ENCODE measurements at regions not wholly inside any gene's neighbourhood (a gene's known extent, or its start where the extent isn't known, plus 50 kb on each side); places are given as distances from the start of the nearest gene placed in this dataset.
"Not testable (repeated sequence)": the region's sequence is repeated elsewhere in the genome, so short reads cannot be mapped to it uniquely, and the experiment has no call there.

DNA sequence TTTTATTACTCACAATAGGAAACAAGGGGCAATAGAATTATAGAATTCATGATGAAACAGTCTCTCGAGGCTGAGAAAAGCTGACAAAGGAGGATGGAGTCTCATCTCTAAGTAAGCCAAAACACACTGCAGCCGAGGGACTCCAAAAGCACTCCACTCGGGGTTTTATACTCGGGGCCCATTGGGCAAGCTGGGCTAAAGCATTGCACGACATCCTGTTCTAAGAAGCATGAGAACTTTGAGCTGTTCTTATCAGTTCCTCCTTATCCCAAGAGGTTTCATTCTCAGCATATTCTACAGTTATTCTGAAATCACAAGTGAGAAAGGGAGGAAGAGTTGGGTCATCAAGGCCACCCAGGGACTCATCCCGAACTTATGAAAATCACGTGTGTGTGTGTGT is 1475.5 kb downstream of the PCDH18 start:
- DNase-seq (ENCODE audit: low spot score): no peak

DNA sequence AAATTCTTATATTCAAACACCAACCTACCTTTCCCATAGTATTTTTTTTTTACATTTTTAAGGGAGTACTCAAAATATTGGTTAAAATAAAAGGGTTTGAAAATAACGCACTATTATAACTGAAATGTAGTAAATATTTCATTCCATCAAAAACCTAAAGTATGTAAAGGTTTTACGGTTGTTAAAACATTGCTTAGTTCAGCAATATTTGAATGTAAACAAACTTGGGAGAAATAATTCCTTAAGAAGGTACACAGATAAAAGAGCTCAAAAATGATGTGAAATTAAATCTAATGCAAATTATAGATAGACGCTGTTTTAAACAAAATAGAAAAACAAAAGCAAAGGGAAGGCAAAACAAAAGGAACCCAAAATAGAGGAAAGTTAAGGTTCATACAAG is 1476.9 kb downstream of the PCDH18 start:
- no peak for DNase-seq (ENCODE audit: low spot score)

DNA sequence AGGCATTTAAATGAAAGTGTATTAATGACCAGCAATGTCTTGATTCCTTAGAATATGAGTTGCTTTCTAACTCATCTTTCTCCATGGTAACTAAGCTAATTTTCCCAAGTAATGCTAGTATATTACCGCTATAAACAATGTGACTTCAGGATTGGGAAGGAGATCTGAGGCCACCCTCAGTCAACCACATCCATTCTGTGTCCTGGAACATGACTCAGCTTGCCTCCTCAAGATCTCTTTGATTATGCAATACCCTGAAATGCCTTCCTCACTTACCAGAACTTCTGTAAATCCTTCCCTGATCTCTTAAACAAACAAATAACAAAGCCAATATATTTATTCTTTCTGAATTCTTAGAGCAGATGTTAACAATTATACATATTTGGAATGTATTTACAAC is 1495.5 kb downstream of the PCDH18 start:
- DNase-seq (ENCODE audit: low spot score): peak; percentile 33

DNA sequence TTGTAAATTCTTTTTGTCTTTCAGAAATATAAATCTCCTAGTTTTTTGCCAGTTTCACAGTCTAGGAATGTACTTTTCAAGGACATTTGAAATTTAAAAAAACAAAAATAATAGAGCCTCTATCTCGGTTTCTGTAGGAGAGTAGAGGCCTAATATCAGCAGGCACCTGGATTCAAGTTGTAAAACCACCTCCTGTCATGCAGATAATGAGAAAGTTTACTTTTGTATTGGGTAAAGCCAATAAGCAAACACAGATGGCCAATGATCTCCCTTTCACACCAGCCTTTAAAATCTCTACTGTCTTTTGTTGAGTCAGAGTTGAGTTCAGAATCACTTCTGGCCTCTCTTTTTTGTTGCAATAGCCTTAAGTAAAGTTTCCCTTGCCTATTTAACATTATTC is 1499.9 kb downstream of the PCDH18 start:
- no peak for DNase-seq (ENCODE audit: low spot score)

DNA sequence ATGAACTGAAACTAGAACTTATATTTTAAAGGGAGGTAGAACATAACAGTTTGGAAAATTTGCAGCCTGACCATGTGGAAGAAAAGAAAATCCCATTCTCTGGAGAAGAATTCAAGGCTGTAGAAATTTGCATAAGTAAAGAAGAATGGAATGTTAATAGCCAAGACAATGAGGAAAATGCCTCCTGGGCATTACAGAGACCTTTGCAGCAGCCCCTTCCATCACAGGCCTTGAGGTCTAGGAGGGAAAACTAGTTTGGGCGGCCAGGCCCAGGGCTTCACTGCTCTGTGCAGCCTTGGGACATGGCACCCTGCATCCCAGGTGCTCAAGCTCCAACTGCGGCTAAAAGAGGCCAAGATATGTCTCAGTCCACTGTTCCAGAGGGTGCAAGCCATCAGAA is 1506.8 kb downstream of the PCDH18 start:
- DNase-seq (ENCODE audit: low spot score): no peak

DNA sequence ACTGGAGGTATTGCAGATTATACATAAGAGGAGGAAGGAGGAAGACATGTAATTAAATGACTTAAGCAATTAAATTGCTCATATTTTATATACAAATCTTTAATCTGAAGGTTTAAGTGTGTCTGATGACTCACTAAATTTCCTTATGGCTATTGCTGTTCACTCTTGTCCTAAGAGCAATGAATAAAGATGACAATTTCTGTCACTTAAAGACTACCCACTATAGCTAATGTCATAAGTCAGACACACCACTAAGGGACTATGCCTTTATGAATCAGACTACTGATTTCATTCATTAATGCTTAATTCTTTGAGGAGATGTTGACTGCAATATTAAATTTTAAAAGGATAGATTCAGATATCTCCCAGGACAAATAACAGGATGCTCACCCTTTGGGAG is 1514.7 kb downstream of the PCDH18 start:
- no peak for DNase-seq (ENCODE audit: low spot score)

DNA sequence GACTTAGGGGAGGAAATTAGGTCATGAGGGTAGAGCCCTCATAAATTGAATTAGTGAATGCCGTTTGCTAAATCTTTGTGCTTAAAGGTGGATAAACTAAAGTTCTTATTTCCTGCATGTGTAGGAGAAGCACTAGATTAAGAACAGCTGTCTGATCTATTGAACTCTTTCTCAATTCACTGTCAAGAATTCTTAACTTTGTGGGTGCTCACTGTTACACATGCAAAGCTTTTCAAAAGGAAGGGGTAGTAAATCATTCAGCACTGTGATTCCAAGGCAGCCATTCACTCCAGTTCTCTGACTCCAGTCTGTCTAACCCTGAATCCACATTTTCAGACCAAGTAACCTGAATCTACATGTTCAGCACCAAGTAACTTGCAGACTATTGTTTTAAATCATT is 1520.1 kb downstream of the PCDH18 start:
- no peak for DNase-seq (ENCODE audit: low spot score)

DNA sequence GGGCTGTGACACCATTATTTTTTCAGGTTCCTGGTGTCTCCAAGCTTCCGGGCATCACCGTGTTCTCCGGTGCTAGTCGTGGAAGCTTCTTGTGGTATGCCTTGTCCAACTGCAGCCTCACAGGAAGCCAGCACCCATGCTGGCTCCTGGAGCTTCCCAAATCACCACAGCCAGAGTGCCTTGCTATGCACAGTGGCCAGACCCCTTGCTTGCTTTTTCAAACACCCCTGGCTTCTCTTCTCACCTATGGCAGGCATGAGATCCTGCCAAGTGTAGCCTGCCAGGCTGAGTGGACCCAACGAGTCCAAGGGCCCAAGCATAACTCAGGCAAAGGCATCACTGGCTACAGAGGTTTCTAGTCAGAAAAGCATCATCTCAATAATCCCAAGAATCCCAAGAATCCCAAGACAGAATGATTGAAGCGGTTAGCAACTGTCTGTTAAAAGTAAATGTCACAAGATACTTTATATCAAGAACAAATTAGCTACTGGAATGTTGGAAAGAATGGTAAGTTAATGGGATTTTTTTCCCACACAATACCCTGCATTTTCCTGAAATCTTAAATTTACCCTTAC is 1522.9 kb downstream of the PCDH18 start:
- DNase-seq (ENCODE audit: low spot score): no peak

DNA sequence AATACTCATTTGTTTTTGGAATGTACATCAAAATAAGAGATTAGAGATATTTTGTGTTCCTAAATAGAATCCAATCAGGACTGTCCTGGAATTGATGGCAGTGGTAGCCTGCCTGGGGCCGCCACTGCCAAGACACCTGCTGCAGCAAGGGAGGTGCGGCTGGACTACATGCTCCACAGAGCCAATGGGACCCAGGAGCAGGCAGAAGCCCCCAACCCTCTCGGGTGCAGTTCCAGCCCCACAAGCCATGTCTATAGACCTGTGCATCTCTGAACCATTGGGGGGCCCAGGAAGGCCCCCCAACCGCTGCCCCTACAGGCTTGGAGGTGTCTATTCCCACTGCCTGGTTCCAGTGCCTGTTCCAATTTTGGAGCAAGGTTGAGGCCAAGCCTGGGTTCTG is 1524.3 kb downstream of the PCDH18 start:
- no peak for DNase-seq (ENCODE audit: low spot score)

DNA sequence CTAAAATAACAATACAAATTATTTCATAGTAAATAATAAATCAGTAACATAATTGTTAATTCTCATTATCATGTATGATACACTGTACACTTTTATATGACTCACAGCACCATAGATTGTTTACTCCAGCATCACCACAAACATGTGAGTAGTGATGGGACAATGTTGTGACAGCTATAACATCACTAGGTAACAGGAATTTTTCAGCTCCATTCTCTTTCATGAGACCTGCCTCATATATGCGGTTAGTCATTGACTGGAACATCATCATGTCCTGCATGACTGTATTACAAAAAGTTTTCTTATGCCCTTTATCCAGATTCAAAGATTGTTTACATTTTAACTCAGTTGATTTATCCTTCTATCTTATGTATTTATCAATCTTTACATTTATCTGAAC is 1530.0 kb downstream of the PCDH18 start:
- DNase-seq (ENCODE audit: low spot score): peak; percentile 80

DNA sequence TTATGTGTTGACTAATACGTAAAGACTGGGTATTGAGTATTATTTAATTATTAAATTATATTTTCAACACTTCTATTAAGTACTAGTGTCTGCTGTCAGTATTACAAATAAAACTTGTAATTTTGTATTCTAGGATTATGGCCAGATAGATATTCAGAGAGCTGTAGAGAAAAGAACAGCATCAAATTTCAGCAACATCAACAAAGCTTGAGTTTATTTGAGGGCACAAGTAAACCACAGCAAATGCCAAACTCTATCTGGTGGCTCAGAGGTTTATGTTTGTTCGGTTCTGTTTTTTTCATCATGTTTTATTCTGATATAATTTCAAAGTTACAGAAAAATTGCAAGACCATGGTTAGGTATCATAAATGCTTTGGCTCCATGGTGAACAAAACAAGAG is 1530.5 kb downstream of the PCDH18 start:
- no peak for DNase-seq (ENCODE audit: low spot score)

DNA sequence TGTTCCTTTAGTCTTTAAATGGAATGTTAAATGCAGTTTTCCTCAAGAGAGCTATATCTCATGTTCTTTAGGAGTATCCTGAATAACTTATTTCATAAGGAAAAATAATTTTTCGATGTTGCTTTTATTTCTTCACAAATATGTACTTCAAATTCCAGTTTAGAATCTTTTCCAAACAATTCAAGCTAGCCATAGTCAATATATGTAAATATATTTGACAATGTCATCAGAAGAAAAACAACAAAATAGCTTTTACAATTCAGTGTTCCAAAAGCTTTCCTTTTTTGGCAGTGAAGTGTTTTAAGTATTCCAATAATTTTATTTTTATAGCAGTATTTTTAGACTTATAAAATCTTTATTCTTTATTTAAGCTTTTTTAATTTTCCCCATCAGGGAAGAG is 1532.0 kb downstream of the PCDH18 start:
- DNase-seq (ENCODE audit: low spot score): no peak

DNA sequence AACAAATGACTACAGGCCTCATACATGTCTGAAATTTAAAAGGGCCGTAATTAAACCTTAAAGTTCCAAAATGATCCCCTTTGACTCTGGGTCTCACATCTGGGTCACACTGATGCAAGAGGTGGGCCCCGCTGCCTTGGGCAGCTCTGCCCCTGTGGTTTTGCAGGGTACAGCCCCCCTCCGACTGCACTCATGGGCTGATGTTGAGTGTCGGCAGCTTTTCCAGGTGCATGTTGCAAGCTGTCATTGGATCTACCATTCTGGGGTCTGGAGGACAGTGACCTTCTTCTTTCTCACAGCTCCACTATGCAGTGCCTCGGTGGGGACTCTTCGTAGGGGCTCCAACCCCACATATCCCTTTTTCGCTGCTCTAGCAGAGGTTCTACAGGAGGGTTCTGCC is 1537.9 kb downstream of the PCDH18 start:
- DNase-seq (ENCODE audit: low spot score): no peak

DNA sequence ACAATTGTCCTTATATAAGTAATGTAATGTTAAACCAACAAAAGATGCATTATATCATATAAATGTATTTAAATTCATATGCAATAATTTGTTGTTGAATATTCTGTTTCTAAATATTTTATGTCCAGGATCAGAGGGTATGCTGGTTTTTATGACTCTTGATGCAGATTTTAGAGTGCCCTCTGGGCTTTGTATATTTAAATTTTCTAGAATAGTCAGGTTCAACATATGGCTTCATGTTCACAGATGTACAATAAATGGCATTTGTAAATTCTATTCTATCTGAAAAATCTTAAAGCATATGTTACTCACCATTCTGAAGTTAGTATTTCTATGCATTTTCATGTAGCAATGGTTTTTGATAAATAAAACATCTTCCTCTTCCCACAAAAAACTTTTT is 1555.4 kb downstream of the PCDH18 start:
- DNase-seq (ENCODE audit: low spot score): no peak

DNA sequence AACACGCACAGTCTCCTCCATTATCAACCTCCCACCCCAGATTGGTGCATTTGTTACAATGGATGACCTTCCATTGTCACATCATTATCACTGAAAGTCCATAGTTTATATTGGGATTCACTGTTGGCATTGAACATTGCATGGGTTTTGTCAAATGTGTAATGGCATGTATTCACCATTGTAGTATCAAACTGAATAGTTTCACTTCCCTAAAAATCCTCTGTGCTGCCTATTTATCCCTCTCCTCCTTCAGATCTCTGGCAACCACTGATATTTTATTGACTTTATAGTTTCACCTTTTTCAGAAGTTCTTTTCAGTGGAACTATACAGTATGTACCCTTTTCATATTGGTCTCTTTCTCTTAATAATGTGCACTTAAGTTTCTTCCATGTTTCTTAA is 1565.4 kb downstream of the PCDH18 start:
- DNase-seq (ENCODE audit: low spot score): no peak

DNA sequence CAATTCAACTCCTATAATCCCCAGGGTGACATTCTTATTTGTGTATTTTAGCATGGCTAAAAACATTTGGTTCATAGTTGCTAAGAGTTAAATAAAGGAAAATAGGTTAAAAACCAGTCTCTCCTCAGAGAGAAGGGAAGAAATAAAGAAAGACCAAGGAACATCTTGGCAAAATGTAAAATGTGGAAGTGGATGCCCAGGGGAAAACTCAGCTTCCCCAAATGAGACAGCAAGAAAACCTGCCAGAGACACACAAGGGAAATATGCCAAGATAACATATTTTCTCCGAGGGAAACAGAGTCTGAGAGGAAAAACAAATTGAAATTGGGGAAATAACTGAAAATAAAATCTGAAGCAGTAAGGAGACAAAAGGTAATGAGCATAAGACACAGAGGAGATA is 1569.3 kb downstream of the PCDH18 start:
- no peak for DNase-seq (ENCODE audit: low spot score)

DNA sequence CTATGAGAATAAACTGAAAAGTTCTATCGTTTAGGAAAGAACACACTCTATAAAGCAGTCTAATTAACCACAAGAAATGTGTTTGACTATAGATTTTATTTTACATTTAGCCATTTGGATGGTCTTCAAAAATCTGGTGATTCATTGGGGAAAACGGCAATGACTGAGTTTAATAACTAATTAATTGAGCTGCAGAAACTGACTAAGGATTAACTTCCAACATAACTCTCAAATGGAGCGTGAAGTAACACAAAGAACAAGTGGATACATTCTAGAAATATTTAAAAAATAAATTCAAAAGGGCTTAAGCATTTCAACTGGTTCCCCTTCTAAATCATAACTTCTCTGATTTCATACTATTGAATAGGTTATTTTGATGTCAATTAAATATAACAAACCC is 1582.4 kb downstream of the PCDH18 start:
- no peak for DNase-seq (ENCODE audit: low spot score)

DNA sequence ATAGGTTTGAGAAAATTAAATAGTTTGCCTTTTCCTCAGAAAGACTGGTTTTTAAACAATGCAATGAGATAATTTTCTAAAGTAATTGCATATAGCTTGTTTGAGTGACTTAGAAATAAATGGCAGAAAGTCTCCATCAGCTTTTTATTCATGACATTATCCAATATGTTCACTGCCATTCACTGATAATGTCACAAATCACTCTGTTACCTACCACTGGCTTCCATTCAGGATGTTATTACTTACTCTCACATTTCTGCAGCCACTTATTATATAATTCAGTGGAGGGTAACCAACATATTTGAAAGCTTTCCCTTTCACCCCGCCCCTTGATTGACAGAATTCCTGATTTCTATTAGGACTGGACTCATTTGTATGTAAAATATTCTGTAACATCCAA is 1583.5 kb downstream of the PCDH18 start:
- DNase-seq (ENCODE audit: low spot score): no peak

DNA sequence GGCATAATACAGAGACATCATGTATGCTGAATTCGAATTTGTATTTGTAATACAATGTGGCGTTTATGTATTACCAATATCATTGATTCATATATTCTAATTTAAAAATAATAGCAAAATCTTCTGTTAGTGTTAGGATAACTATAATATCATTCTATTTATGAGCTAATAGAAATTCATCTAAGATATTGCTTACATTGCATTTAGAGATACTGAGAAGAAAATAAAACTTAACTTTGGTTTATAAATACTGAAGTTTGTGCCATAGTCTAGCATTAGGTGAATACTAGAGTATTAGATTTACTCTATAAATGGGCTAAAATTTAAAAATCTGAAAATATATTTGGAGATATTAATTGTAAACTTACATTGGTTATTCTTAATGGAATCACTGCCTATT is 1590.6 kb downstream of the PCDH18 start:
- no peak for DNase-seq (ENCODE audit: low spot score)

DNA sequence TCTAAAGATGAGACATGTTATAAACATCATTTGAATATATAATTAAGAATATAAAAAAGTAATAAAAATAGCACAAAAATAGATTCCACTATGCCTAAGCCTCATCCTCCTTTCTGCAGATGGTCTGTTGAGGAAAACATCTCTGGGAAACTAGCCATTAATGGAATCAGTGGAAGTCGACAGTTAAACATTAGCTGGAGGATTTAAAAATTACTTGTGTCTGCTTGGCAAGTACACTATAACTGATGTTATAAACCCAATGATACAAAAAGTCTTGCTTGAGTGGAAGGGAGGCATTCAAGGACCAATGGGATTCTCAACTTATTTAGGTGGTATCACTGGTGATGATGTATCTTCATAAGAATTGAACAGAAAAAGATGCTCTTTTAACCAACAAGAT is 1598.3 kb downstream of the PCDH18 start:
- DNase-seq (ENCODE audit: low spot score): no peak

DNA sequence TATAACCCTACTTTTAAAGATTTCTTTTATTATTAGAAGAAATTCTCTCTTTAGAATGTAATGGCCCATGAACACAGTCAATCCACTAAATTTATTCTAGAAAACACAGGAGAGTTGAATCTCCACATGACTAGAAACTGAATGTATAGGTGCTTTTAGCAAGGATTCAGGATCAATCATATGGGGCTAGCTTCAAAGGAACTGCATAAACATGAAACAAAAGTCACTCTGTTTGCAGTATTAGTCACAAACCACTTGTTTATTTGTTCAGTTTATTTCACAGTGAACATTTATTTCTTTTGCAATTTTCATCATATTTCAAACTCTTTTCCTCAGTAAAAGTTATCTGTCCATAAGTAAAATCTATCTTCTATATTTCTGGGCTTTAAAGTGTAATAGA is 1604.6 kb downstream of the PCDH18 start:
- no peak for DNase-seq (ENCODE audit: low spot score)

DNA sequence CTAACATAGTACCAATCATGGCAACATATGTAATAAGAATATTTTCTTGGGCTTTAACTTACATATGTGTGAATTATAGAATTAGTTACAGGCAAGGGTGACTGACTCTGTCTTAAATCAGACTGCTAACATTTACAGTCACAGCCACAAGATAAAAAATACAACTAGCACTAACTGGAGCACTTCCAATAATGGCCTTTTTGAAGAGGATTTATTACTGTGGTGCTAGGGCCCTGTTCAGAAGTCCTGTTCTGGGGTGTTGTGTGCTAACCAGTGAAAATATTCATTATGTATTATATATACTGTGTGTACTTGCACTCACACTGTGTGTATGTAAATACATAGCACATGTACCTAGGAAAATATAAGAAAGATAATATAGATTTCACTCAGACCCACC is 1611.2 kb downstream of the PCDH18 start:
- DNase-seq (ENCODE audit: low spot score): no peak

DNA sequence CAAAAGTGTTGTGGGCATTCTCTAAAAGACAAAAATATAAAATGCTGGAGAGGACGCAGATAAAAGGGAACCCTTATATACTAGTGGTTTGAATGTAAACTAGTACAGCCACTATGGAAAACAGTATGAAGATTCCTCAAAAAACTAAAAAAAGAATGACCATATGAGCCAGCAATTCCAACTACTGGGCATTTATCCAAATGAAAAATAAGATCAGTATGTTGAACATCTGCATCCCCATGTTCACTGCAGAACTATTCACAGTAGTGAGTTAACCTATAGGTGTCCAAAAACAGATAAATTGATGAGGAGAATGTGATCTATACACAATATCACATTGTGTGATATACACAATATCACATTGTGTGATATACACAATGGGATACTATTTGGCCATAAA is 1615.3 kb downstream of the PCDH18 start:
- no peak for DNase-seq (ENCODE audit: low spot score)

DNA sequence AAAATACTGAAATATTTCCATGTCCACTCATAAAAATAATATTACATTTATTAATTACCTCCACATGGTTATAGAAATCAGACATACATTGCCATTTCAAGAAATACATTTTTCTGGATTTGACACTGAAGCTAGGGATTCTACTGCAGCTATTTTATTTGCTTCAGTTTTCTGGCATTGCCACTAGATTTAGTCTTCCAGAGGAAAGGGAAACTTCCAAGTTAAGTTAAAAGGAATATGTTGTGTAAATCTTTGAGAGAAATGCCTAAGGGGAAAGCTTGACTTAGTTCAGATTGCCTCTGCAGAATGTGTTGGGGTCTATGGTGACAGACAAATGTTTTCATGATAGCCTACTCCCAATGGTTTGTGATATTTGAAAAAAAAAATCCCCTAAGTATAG is 1631.3 kb downstream of the PCDH18 start:
- DNase-seq (ENCODE audit: low spot score): no peak

DNA sequence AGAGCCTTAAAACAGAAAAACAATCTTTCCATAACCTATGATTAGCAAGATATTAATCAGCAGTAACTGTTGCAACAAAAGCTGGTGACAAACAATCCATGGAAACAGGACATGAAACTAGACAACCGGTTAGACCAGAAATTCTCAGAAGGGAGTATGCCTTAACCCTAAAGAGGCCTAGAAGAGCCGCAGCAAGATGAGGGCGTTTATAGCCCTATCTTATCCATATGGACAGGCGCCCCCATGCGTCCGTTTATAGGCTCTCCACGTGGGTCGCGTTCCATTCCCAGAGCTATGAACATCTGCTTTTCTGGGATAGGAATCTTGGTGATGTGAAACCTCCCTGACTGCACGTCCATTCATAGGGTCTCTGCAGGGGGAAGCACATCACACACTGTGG is 1662.7 kb upstream of the PABPC4L start:
- not testable (repeated sequence) for DNase-seq (ENCODE audit: low spot score)
